C4-2B (cell line): ENCODE measurements at regions not wholly inside any gene's neighbourhood (a gene's known extent, or its start where the extent isn't known, plus 50 kb on each side); places are given as distances from the start of the nearest gene placed in this dataset.
"Not testable (repeated sequence)": the region's sequence is repeated elsewhere in the genome, so short reads cannot be mapped to it uniquely, and the experiment has no call there.

Experiments used
- H3K27ac ChIP-seq: fragments of 450-650 bp; 2 replicates; pipeline ENCODE4 v1.5.1; 2017
- ZFX ChIP-seq: fragments of 450-650 bp; IDR thresholded peaks from 2 replicates; pipeline ENCODE4 v1.6.1; 2017
- TF ChIP-seq, protein P1 (sequence below): fragments of 450-650 bp; conservative IDR thresholded peaks from 2 replicates; pipeline ENCODE4 v1.5.1; 2017; ENCODE audit warnings: mild to moderate bottlenecking

DNA sequence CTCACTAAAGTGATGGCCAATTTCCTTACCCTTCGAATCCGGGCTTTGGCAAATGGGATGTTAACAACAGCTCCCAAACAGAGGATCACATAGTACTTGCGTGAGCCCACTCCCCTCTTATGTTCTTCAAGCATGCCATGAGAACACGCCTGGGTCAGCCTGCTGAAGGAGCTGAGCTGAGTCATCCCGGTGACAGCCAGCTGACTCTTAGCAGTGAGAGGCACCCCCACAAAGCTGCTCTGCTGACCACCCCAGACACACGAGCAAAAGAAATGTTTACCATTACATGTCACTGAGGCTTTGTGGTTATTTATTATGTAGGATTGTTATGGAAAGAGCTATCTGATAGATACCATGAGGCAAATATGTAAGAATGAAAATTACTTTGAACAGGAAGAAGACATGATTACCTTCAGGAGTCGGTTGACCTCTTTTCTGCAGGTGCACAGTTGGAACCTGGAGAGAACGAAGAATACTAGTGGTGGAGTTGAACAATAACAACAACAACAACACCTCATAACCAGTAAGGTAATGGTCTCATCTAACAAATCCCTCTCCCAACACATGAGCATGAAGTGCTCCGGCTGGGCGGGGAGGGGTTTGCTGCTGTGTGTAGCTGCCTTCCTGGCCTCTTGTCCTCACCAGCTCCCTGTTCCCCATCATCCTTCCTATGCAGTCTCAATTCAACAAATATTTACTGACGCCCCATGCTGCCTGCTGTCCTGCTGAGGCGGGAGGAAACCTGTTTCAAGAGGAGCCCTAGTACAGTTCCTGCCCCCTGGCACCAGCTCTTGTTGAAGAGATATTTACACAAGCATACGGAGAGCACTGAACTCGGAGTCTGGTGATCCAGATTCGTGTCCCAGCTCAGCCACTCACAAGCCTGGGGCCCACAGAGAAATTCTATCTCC, 69.4 kb upstream of the LHFPL2 start:
- TF ChIP-seq ZFX: no peak
- TF ChIP-seq, protein P1, sequence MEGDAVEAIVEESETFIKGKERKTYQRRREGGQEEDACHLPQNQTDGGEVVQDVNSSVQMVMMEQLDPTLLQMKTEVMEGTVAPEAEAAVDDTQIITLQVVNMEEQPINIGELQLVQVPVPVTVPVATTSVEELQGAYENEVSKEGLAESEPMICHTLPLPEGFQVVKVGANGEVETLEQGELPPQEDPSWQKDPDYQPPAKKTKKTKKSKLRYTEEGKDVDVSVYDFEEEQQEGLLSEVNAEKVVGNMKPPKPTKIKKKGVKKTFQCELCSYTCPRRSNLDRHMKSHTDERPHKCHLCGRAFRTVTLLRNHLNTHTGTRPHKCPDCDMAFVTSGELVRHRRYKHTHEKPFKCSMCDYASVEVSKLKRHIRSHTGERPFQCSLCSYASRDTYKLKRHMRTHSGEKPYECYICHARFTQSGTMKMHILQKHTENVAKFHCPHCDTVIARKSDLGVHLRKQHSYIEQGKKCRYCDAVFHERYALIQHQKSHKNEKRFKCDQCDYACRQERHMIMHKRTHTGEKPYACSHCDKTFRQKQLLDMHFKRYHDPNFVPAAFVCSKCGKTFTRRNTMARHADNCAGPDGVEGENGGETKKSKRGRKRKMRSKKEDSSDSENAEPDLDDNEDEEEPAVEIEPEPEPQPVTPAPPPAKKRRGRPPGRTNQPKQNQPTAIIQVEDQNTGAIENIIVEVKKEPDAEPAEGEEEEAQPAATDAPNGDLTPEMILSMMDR: no peak

DNA sequence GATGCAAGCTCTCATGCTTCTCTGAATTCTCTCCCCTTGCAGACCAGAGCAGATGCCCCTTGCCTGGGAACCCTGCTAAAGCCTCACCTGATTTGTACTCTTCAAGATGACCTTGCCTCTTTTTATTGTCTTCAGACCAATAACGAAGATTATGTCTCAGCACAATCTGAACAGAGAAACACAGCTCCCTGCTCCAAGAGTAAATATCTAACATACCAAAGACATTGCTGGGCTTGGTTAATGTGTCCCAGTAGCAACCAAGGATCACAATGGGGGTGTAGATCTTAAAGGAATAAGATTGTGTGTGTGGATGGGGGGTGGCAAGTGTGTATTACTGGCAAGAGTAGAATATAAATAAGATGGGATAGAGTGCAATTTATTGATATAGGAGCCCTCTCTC, 67.6 kb upstream of the LHFPL2 start:
- H3K27ac ChIP-seq: no peak overlapping the region
- TF ChIP-seq, protein P1: no peak
- no peak for TF ChIP-seq ZFX

More for the DNA sequence above, 69.4 kb upstream of the LHFPL2 start:
- no peak overlapping the region for H3K27ac ChIP-seq

DNA sequence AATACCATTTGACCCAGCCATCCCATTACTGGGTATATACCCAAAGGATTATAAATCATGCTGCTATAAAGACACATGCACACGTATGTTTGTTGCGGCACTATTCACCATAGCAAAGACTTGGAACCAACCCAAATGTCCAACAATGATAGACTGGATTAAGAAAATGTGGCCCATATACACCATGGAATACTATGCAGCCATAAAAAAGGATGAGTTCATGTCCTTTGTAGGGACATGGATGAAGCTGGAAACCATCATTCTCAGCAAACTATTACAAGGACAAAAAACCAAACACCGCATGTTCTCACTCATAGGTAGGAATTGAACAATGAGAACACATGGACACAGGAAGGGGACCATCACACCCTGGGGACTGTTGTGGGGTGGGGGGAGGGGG, 66.8 kb upstream of the LHFPL2 start:
- not testable (repeated sequence) for H3K27ac ChIP-seq

DNA sequence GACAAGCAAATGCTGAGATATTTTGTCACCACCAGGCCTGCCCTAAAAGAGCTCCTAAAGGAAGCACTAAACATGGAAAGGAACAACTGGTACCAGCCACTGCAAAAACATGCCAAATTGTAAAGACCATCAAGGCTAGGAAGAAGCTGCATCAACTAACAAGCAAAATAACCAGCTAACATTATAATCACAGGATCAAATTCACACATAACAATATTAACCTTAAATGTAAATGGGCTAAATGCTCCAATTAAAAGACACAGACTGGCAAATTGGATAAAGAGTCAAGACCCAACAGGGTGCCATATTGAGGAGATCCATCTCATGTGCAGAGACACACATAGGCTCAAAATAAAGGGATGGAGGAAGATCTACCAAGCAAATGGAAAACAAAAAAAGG, 63.1 kb upstream of the LHFPL2 start:
- not testable (repeated sequence) for H3K27ac ChIP-seq

DNA sequence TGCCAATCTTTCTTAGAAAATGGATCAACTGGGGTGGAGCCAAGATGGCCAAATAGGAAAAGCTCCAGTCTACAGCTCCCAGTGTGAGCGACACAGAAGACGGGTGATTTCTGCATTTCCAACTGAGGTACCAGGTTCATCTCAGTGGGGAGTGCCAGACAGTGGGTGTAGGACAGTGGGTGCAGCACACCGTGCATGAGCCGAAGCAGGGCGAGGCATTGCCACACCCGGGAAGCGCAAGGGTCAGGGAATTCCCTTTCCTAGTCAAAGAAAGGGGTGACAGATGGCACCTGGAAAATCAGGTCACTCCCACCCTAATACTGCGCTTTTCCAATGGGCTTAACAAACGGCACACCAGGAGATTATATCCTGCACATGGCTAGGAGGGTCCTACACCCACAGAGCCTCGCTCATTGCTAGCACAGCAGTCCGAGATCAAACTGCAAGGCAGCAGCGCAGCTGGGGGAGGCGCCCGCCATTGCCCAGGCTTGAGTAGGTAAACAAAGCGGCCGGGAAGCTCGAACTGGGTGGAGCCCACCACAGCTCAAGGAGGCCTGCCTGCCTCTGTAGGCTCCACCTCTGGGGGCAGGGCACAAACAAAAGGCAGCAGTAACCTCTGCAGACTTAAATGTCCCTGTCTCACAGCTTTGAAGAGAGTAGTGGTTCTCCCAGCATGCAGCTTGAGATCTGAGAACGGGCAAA, 61.3 kb upstream of the LHFPL2 start:
- H3K27ac ChIP-seq: not testable (repeated sequence)

DNA sequence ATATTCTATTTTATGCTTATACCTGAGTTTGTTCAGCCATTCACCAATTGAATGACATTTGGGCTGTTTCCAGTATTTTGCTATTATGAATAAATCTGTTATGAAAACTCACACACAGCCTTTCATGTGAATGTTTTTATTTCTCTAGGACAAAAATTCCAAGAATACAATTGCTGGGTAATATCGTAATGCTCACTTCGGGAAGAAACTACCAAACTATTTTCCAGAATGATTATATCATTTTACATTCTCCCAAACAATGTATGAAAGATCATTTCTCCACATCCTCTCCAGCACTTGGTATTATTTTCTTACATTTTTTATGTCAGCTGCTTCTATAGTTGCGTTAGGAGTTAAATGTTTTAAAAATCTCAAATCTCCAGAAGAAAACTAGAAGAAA, 58.3 kb upstream of the LHFPL2 start:
- TF ChIP-seq, protein P1: no peak
- TF ChIP-seq ZFX: no peak

DNA sequence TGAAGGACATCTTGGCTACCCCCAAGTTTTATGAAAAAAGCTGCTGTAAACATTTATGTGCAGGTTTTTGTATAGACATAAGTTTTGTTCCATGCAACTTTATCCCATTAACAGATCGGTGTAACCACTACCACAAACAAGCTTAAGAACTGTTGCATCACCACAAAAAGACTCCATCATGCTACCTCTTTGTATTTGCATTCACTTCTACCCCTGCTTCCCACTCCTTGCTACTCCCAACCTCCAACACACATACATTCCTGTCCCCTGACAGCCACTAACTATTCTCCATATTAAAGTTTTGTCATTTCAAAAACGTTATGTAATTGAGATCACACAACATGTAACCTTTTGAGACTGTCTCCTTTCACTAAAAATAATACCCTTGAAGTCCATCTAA, 57.8 kb upstream of the LHFPL2 start:
- TF ChIP-seq, protein P1: no peak
- no peak for TF ChIP-seq ZFX
- H3K27ac ChIP-seq: no peak overlapping the region

More for the DNA sequence above, 58.3 kb upstream of the LHFPL2 start:
- H3K27ac ChIP-seq: no peak overlapping the region

DNA sequence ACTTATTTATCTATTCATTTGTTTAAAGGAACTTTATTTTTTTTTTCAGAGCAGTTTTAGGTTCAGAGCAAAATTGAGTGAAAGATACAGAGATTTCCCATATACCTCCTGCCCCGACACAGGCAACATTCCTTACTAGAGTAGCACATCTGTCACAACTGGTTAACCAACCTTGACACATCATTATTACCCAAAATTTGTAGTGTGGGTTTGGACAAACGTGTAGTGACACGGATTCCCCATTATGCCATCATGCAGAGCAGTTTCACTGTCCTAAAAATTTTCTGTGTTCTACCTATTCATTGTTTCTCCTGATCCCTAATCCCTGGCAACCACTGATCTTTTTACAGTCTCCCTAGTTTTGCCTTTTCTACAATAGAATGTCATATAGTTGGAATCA, 57.3 kb upstream of the LHFPL2 start:
- TF ChIP-seq, protein P1: no peak
- TF ChIP-seq ZFX: no peak
- H3K27ac ChIP-seq: peak overlapping the region; percentile 35
